ENCODE measurements at regions not wholly inside any gene's neighbourhood (a gene's known extent, or its start where the extent isn't known, plus 50 kb on each side); places are given as distances from the start of the nearest gene placed in this dataset.

GRCh38 chr6:141421378-141421777 is 711.3 kb upstream of the GJE1 start:
- Histone ChIP-seq H3K4me2 (ENCODE audit: unreplicated experiment) (peak overlapping the region; percentile 80), H3K4me1 (ENCODE audit: insufficient read depth) (peaks cover 12% of the 10 kb centered on the region), H2AFZ (peak overlapping the region; percentile 41), H3K4me3 (peak overlapping the region; percentile 14; the same call in 1 of the 2 replicates), H3K27me3 (replicated peaks; ENCODE audit: insufficient read depth) (no peaks in the 10 kb centered on the region), H3K9ac (no peak overlapping the region), H3K27ac (peak overlapping the region; percentile 59), H3K79me2 (ENCODE audit: insufficient read depth) (no peaks in the 10 kb centered on the region), H3K36me3 (ENCODE audit: low read depth) (no peaks in the 10 kb centered on the region), H3K9me2 (ENCODE audit: insufficient read depth) (no peaks in the 10 kb centered on the region; the same call in 1 of the 2 replicates), H3F3A (ENCODE audit: insufficient read depth) (peaks cover 7% of the 10 kb centered on the region; the same call in 1 of the 2 replicates), H3K9me3 (ENCODE audit: low read depth) (peaks cover 4% of the 10 kb centered on the region), H4K20me1 (ENCODE audit: insufficient read depth) (no peaks in the 10 kb centered on the region)
- in situ Hi-C loops (cut with MboI), result no loop called here
- TF ChIP-seq EZH2 (IDR thresholded peaks at IDR 0.05; ENCODE audit: insufficient read depth, poor library complexity, severe bottlenecking), result no peak
- TF ChIP-seq EZH2phosphoT487 (IDR thresholded peaks at IDR 0.05; ENCODE audit: insufficient read depth, low read depth), result no peak
- DNase-seq, result peak; percentile 91
- WGBS, 2 experiments (ENCODE audit: low coverage in 1 of 2, low lambda C conversion rate in 2 of 2, missing lambda C conversion rate in 2 of 2), result 31 to 33% methylated on average over 4 of the region's 4 CpGs

- H3K4me2 ChIP-seq (ENCODE audit: unreplicated experiment), result no peak overlapping the region
- H3K4me3 ChIP-seq, result no peak overlapping the region
- H4K20me1 ChIP-seq (ENCODE audit: insufficient read depth), result no peaks in the 10 kb centered on the region
- 94 to 95% methylated on average over 7 of the region's 7 CpGs for WGBS, 2 experiments (ENCODE audit: low coverage in 1 of 2, low lambda C conversion rate in 2 of 2, missing lambda C conversion rate in 2 of 2)
- no peak overlapping the region for H2AFZ ChIP-seq
- in situ Hi-C loops (cut with MboI), result no loop called here
- H3K36me3 ChIP-seq (ENCODE audit: low read depth), result no peaks in the 10 kb centered on the region
- no peaks in the 10 kb centered on the region for H3K27me3 ChIP-seq (replicated peaks; ENCODE audit: insufficient read depth)
- H3K9ac ChIP-seq, result no peak overlapping the region
- H3K79me2 ChIP-seq (ENCODE audit: insufficient read depth), result no peaks in the 10 kb centered on the region
- H3K27ac ChIP-seq, result no peak overlapping the region
- TF ChIP-seq EZH2phosphoT487 (IDR thresholded peaks at IDR 0.05; ENCODE audit: insufficient read depth, low read depth) (no peak), EZH2 (IDR thresholded peaks at IDR 0.05; ENCODE audit: insufficient read depth, poor library complexity, severe bottlenecking) (no peak)
- H3K9me3 ChIP-seq (ENCODE audit: low read depth), result no peaks in the 10 kb centered on the region
- H3F3A ChIP-seq (ENCODE audit: insufficient read depth), result peaks cover 7% of the 10 kb centered on the region; the same call in 1 of the 2 replicates
- peaks cover 17% of the 10 kb centered on the region for H3K4me1 ChIP-seq (ENCODE audit: insufficient read depth)
- DNase-seq, result no peak
- H3K9me2 ChIP-seq (ENCODE audit: insufficient read depth), result no peaks in the 10 kb centered on the region
Measured at GRCh38 chr6:141418076-141418475, 714.6 kb upstream of the GJE1 start.

- in situ Hi-C loops (cut with MboI), result no loop called here
- Histone ChIP-seq H3K4me1 (ENCODE audit: insufficient read depth) (peaks cover 6% of the 10 kb centered on the region; the same call in 1 of the 2 replicates), H2AFZ (peak overlapping the region; percentile 44), H3K4me2 (ENCODE audit: unreplicated experiment) (no peak overlapping the region), H3F3A (ENCODE audit: insufficient read depth) (no peaks in the 10 kb centered on the region), H3K4me3 (no peak overlapping the region), H3K27me3 (replicated peaks; ENCODE audit: insufficient read depth) (no peaks in the 10 kb centered on the region), H3K9me2 (ENCODE audit: insufficient read depth) (no peaks in the 10 kb centered on the region), H3K79me2 (ENCODE audit: insufficient read depth) (no peaks in the 10 kb centered on the region), H3K27ac (no peak overlapping the region), H3K36me3 (ENCODE audit: low read depth) (no peaks in the 10 kb centered on the region), H3K9ac (no peak overlapping the region), H4K20me1 (ENCODE audit: insufficient read depth) (no peaks in the 10 kb centered on the region), H3K9me3 (ENCODE audit: low read depth) (no peaks in the 10 kb centered on the region)
- WGBS, 2 experiments (ENCODE audit: low coverage in 1 of 2, low lambda C conversion rate in 2 of 2, missing lambda C conversion rate in 2 of 2), result 10 to 16% methylated on average over 2 of the region's 2 CpGs
- no peak for TF ChIP-seq EZH2phosphoT487 (IDR thresholded peaks at IDR 0.05; ENCODE audit: insufficient read depth, low read depth)
- no peak for TF ChIP-seq EZH2 (IDR thresholded peaks at IDR 0.05; ENCODE audit: insufficient read depth, poor library complexity, severe bottlenecking)
- DNase-seq, result peak; percentile 54
Measured at GRCh38 chr6:141415896-141416295, 716.8 kb upstream of the GJE1 start.

GRCh38 chr6:141413196-141413595 is 719.5 kb upstream of the GJE1 start:
- in situ Hi-C loops (cut with MboI), result no loop called here
- DNase-seq, result peak; percentile 19
- WGBS, 2 experiments (ENCODE audit: low coverage in 1 of 2, low lambda C conversion rate in 2 of 2, missing lambda C conversion rate in 2 of 2), result 0 to 13% methylated on average over 1 of the region's 1 CpG

More at GRCh38 chr6:141413196-141413595, 719.5 kb upstream of the GJE1 start:
- Histone ChIP-seq H3K27me3 (replicated peaks; ENCODE audit: insufficient read depth) (no peaks in the 10 kb centered on the region), H3K4me1 (ENCODE audit: insufficient read depth) (peaks cover 6% of the 10 kb centered on the region; the same call in 1 of the 2 replicates), H3F3A (ENCODE audit: insufficient read depth) (no peaks in the 10 kb centered on the region), H3K27ac (no peak overlapping the region), H2AFZ (peak overlapping the region; percentile 57), H3K36me3 (ENCODE audit: low read depth) (no peaks in the 10 kb centered on the region), H3K9me3 (ENCODE audit: low read depth) (no peaks in the 10 kb centered on the region), H3K9me2 (ENCODE audit: insufficient read depth) (no peaks in the 10 kb centered on the region), H3K79me2 (ENCODE audit: insufficient read depth) (no peaks in the 10 kb centered on the region), H3K4me2 (ENCODE audit: unreplicated experiment) (no peak overlapping the region), H4K20me1 (ENCODE audit: insufficient read depth) (no peaks in the 10 kb centered on the region), H3K9ac (no peak overlapping the region), H3K4me3 (no peak overlapping the region)
- TF ChIP-seq EZH2 (IDR thresholded peaks at IDR 0.05; ENCODE audit: insufficient read depth, poor library complexity, severe bottlenecking) (no peak), EZH2phosphoT487 (IDR thresholded peaks at IDR 0.05; ENCODE audit: insufficient read depth, low read depth) (no peak)

Measured in GM23248 (cell line).